IMR-90 (cell line): ENCODE measurements at regions not wholly inside any gene's neighbourhood (a gene's known extent, or its start where the extent isn't known, plus 50 kb on each side); places are given as distances from the start of the nearest gene placed in this dataset.

Experiments
- ATAC-seq: fragments of 200-7000 bp; cut with Tn5 transposase; 2 replicates; pipeline ENCODE4 v1.9.1; 2020; ENCODE audit warnings: low read depth, mild to moderate bottlenecking, moderate library complexity
- BruUV-seq: library from RNA; stranded (reverse); fragments of 400-500 nt; replicated peaks from 2 replicates; lab custom pipeline; 2021; lab: Mats Ljungman, UMichigan
- CTCF ChIA-PET: fragments of 300-600 bp; formaldehyde crosslinking; extraction: SDS; loops from one replicate; lab custom pipeline; 2021; ENCODE audit warnings: antibody characterized with exemption; lab: Yijun Ruan, JAX
- POLR2A ChIA-PET: fragments of 300-600 bp; sonication (Branson Sonifier 250); formaldehyde crosslinking; loops from one replicate; lab custom pipeline; 2022; ENCODE audit warnings: antibody characterized with exemption; ENCODE audit not compliant: unreplicated experiment; lab: Charles Lee
- DNase-seq: peaks from one replicate; pipeline ENCODE4 v3.0.0; 2013
- H2AFZ ChIP-seq: replicated peaks from 2 replicates; pipeline ENCODE3; 2013; ENCODE audit warnings: low read length, mild to moderate bottlenecking; ENCODE audit not compliant: poor library complexity
- H2AK5ac ChIP-seq: 2 replicates; pipeline ENCODE4 v1.6.1; 2013; ENCODE audit warnings: low read depth, low read length, inconsistent platforms
- H2AK9ac ChIP-seq: replicated peaks from 2 replicates; pipeline ENCODE3; 2013; ENCODE audit warnings: mild to moderate bottlenecking, low read depth, low read length, moderate library complexity; ENCODE audit not compliant: poor library complexity
- H2BK120ac ChIP-seq: 2 replicates; pipeline ENCODE4 v1.6.1; 2013; ENCODE audit warnings: low read depth, low read length, inconsistent platforms
- H2BK15ac ChIP-seq: 3 replicates; pipeline ENCODE4 v1.6.1; 2013; ENCODE audit warnings: low read depth, low read length, inconsistent platforms
- H2BK20ac ChIP-seq: 2 replicates; pipeline ENCODE4 v1.6.1; 2013; ENCODE audit warnings: low read depth, mild to moderate bottlenecking, inconsistent platforms, low read length, moderate library complexity
- H2BK5ac ChIP-seq: 2 replicates; pipeline ENCODE4 v1.6.1; 2013; ENCODE audit warnings: mild to moderate bottlenecking, low read depth, low read length, inconsistent platforms; ENCODE audit not compliant: poor library complexity, severe bottlenecking
- H3K14ac ChIP-seq: replicated peaks from 2 replicates; pipeline ENCODE4 v1.6.1; 2013; ENCODE audit warnings: low read depth, low read length, inconsistent platforms
- H3K18ac ChIP-seq: 2 replicates; pipeline ENCODE4 v1.6.1; 2013; ENCODE audit warnings: low read depth, low read length, control low read depth
- H3K23ac ChIP-seq: 2 replicates; pipeline ENCODE4 v1.6.1; 2013; ENCODE audit warnings: low read depth, low read length, inconsistent platforms
- H3K27ac ChIP-seq: 2 replicates; pipeline ENCODE4 v1.5.1; 2013; ENCODE audit warnings: mild to moderate bottlenecking, control low read depth, low read length; ENCODE audit not compliant: insufficient read depth
- H3K27me3 ChIP-seq: 2 replicates; pipeline ENCODE4 v1.6.1; 2013; ENCODE audit warnings: low read length; ENCODE audit not compliant: control insufficient read depth, insufficient read depth
- H3K36me3 ChIP-seq: 2 replicates; pipeline ENCODE4 v1.6.1; 2013; ENCODE audit warnings: low read length, mixed read lengths; ENCODE audit not compliant: control insufficient read depth, insufficient read depth
- H3K4ac ChIP-seq: 2 replicates; pipeline ENCODE4 v1.6.1; 2013; ENCODE audit warnings: low read depth, low read length, inconsistent platforms
- H3K4me1 ChIP-seq: 2 replicates; pipeline ENCODE4 v1.6.1; 2013; ENCODE audit warnings: low read length, mixed read lengths; ENCODE audit not compliant: control insufficient read depth, insufficient read depth
- H3K4me2 ChIP-seq: 2 replicates; pipeline ENCODE4 v1.6.1; 2013; ENCODE audit warnings: low read depth, mild to moderate bottlenecking, control low read depth, low read length, moderate library complexity
- H3K4me3 ChIP-seq: 2 replicates; pipeline ENCODE4 v1.5.1; 2013; ENCODE audit warnings: low read depth, mild to moderate bottlenecking, control low read depth, low read length, moderate library complexity; ENCODE audit not compliant: insufficient read depth
- H3K56ac ChIP-seq: 2 replicates; pipeline ENCODE4 v1.6.1; 2013; ENCODE audit warnings: low read length, inconsistent platforms; ENCODE audit not compliant: insufficient read depth; ENCODE audit errors: extremely low read depth
- H3K79me1 ChIP-seq, 2 experiments: 2 replicates each; pipeline ENCODE4 v1.6.1; 2013; ENCODE audit warnings: low read length in 2 of 2, inconsistent platforms in 1 of 2, low read depth in 1 of 2
- H3K9ac ChIP-seq: 2 replicates; pipeline ENCODE4 v1.6.1; 2013; ENCODE audit warnings: low read depth, low read length, control low read depth
- H3K9me1 ChIP-seq: 2 replicates; pipeline ENCODE4 v1.6.1; 2013; ENCODE audit warnings: low read length, inconsistent platforms; ENCODE audit not compliant: insufficient read depth
- H3K9me3 ChIP-seq: 2 replicates; pipeline ENCODE4 v1.6.1; 2013; ENCODE audit warnings: low read length; ENCODE audit not compliant: control insufficient read depth, insufficient read depth
- H4K20me1 ChIP-seq: 2 replicates; pipeline ENCODE4 v1.6.1; 2013; ENCODE audit warnings: low read length, inconsistent platforms; ENCODE audit not compliant: insufficient read depth
- H4K5ac ChIP-seq: 2 replicates; pipeline ENCODE4 v1.6.1; 2013; ENCODE audit warnings: mild to moderate bottlenecking, low read depth, low read length, control low read depth
- H4K8ac ChIP-seq, 2 experiments: 2 replicates each; pipeline ENCODE4 v1.6.1; 2013; ENCODE audit warnings: low read depth in 2 of 2, low read length in 2 of 2, control low read depth in 1 of 2, inconsistent platforms in 1 of 2
- H4K91ac ChIP-seq: 2 replicates; pipeline ENCODE4 v1.6.1; 2013; ENCODE audit warnings: low read depth, low read length, inconsistent platforms; ENCODE audit not compliant: insufficient read depth
- BHLHE40 ChIP-seq: fragments of 150-350 bp; IDR thresholded peaks from 2 replicates; pipeline ENCODE4 v1.6.1; 2016; ENCODE audit warnings: mild to moderate bottlenecking, low read depth, low read length
- CEBPB ChIP-seq: IDR thresholded peaks from 2 replicates; pipeline ENCODE4 v1.6.1; 2012; ENCODE audit warnings: low read depth, low read length, improper control_type of control experiment
- CHD1 ChIP-seq: IDR thresholded peaks from 2 replicates; pipeline ENCODE4 v1.6.1; 2012; ENCODE audit warnings: low read depth, low read length, improper control_type of control experiment
- CTCF ChIP-seq: conservative IDR thresholded peaks from 2 replicates; pipeline ENCODE4 v1.5.1; 2012; ENCODE audit warnings: mild to moderate bottlenecking, low read depth, low read length, improper control_type of control experiment
- ELK1 ChIP-seq: fragments of 150-350 bp; IDR thresholded peaks from 2 replicates; pipeline ENCODE4 v1.6.1; 2016; ENCODE audit warnings: low read depth, mild to moderate bottlenecking, low read length, moderate library complexity, borderline replicate concordance
- FOS ChIP-seq: fragments of 150-350 bp; IDR thresholded peaks from 2 replicates; pipeline ENCODE4 v1.6.1; 2016; ENCODE audit warnings: low read depth, low read length
- MAFK ChIP-seq: IDR thresholded peaks from 2 replicates; pipeline ENCODE4 v1.6.1; 2012; ENCODE audit warnings: low read depth, low read length, improper control_type of control experiment
- MAZ ChIP-seq: IDR thresholded peaks from 2 replicates; pipeline ENCODE4 v1.6.1; 2012; ENCODE audit warnings: low read depth, mild to moderate bottlenecking, low read length, improper control_type of control experiment, moderate library complexity, borderline replicate concordance
- MXI1 ChIP-seq: IDR thresholded peaks from 2 replicates; pipeline ENCODE4 v1.6.1; 2012; ENCODE audit warnings: low read depth, mild to moderate bottlenecking, low read length, moderate library complexity, borderline replicate concordance
- NFE2L2 ChIP-seq: fragments of 150-350 bp; IDR thresholded peaks from 2 replicates; pipeline ENCODE4 v1.6.1; 2016; ENCODE audit warnings: low read depth, mild to moderate bottlenecking, low read length
- POLR2A ChIP-seq: IDR thresholded peaks from 2 replicates; pipeline ENCODE4 v1.6.1; 2012; ENCODE audit warnings: mild to moderate bottlenecking, low read depth, low read length
- RAD21 ChIP-seq: IDR thresholded peaks from 2 replicates; pipeline ENCODE4 v1.6.1; 2012; ENCODE audit warnings: low read length, improper control_type of control experiment
- RCOR1 ChIP-seq: IDR thresholded peaks from 2 replicates; pipeline ENCODE4 v1.6.1; 2012; ENCODE audit warnings: mild to moderate bottlenecking, low read length, improper control_type of control experiment; ENCODE audit not compliant: insufficient replicate concordance
- SMC3 ChIP-seq: fragments of 150-350 bp; IDR thresholded peaks from 2 replicates; pipeline ENCODE4 v1.6.1; 2016; ENCODE audit warnings: low read depth, mild to moderate bottlenecking, antibody characterized with exemption, low read length, moderate library complexity
- WGBS, 2 experiments: methylation state at CpG; one replicate each; pipeline versions ENCODE4 v1.1.5 to v1.1.7; 2013; ENCODE audit warnings: missing lambda C conversion rate in 2 of 2; ENCODE audit not compliant: insufficient read length in 1 of 2; ENCODE audit errors: extremely low coverage in 2 of 2; 5-methylcytosine and 5-hydroxymethylcytosine counted together
- dilution Hi-C: fragments of 300-500 bp; cut with HindIII; formaldehyde crosslinking; loops from one replicate; pipeline ENCODE4 v1.14.3; 2018; ENCODE audit warnings: low sequenced_read_pairs; ENCODE audit not compliant: unreplicated experiment
- in situ Hi-C: fragments of 300-500 bp; cut with MboI; formaldehyde crosslinking; loops from 3 replicates; pipeline ENCODE4 v1.14.3; 2019; ENCODE audit warnings: low sequenced_read_pairs, inconsistent platforms, mixed read lengths
- intact Hi-C: fragments of 100-400 bp; cut with micrococcal nuclease; formaldehyde crosslinking; loops from 2 replicates; pipeline ENCODE4 v1.10.0; 2022

- Histone ChIP-seq H3K4me1 (no peaks in the 10 kb centered on the region), H3K4me2 (no peak overlapping the region), H3K36me3 (no peaks in the 10 kb centered on the region), H4K8ac (no peak overlapping the region), H3K9me3 (no peaks in the 10 kb centered on the region), H3K9me1 (no peaks in the 10 kb centered on the region), H2BK20ac (no peak overlapping the region), H2AK9ac (no peak overlapping the region), H3K9ac (no peak overlapping the region), H2BK120ac (no peak overlapping the region), H3K27me3 (no peaks in the 10 kb centered on the region), H4K91ac (no peak overlapping the region), H3K14ac (no peak overlapping the region), H3K4me3 (no peak overlapping the region), H2AK5ac (no peak overlapping the region), H2BK5ac (no peak overlapping the region), H2BK15ac (no peak overlapping the region), H4K20me1 (no peaks in the 10 kb centered on the region), H3K27ac (no peak overlapping the region), H3K56ac (no peak overlapping the region), H3K18ac (no peak overlapping the region), H4K5ac (no peak overlapping the region), H3K79me1 (no peaks in the 10 kb centered on the region), H3K4ac (no peak overlapping the region), H3K23ac (no peak overlapping the region), H2AFZ (no peak overlapping the region)
- ChIA-PET CTCF (no interaction called here), POLR2A (no interaction called here)
- dilution Hi-C loops (no loop called here), intact Hi-C loops (no loop called here), in situ Hi-C loops (no loop called here)
- no TSS peak for BruUV-seq
- ATAC-seq (no peak), DNase-seq (no peak)
- TF ChIP-seq BHLHE40 (no peak), CTCF (no peak), MXI1 (no peak), FOS (no peak), MAFK (no peak), NFE2L2 (no peak), SMC3 (no peak), CEBPB (no peak), POLR2A (no peak), RCOR1 (no peak), MAZ (no peak), RAD21 (no peak), CHD1 (no peak), ELK1 (no peak)
- WGBS, 2 experiments: 0% methylated on average over 1 of the region's 4 CpGs; no CpG with 5 or more reads in 1 of the 2 experiments
Measured at GRCh38 chr3:157718800-157719199, 215.6 kb upstream of the VEPH1 start.
